Loucy (cell line): ENCODE measurements at regions not wholly inside any gene's neighbourhood (a gene's known extent, or its start where the extent isn't known, plus 50 kb on each side); places are given as distances from the start of the nearest gene placed in this dataset.

Experiments
- CTCF ChIP-seq: fragments of 200-600 bp; sonication (generic); conservative IDR thresholded peaks from 2 replicates; pipeline ENCODE4 v1.5.1; 2014; ENCODE audit warnings: mild to moderate bottlenecking, antibody characterized with exemption, low read length
- EZH2phosphoT487 ChIP-seq: fragments of 200-600 bp; IDR thresholded peaks from 2 replicates; pipeline ENCODE4 v1.6.1; 2018; ENCODE audit warnings: antibody characterized with exemption, mild to moderate bottlenecking, moderate library complexity, borderline replicate concordance

- TF ChIP-seq CTCF = no peak
- TF ChIP-seq EZH2phosphoT487 = no peak
Measured at GRCh38 chr6:156517088-156517487, 260.1 kb upstream of the ARID1B start.
